Epithelial cell of proximal tubule (primary cell): ENCODE measurements at regions not wholly inside any gene's neighbourhood (a gene's known extent, or its start where the extent isn't known, plus 50 kb on each side); places are given as distances from the start of the nearest gene placed in this dataset.
"Not testable (repeated sequence)": the region's sequence is repeated elsewhere in the genome, so short reads cannot be mapped to it uniquely, and the experiment has no call there.

Source experiments
- DNase-seq: peaks from one replicate; pipeline ENCODE4 v3.0.0-alpha.2; 2011; ENCODE audit warnings: low read depth
- H3K4me3 ChIP-seq: 2 replicates; pipeline ENCODE4 v1.5.1; 2011; ENCODE audit warnings: low read depth, mild to moderate bottlenecking, low read length
- CTCF ChIP-seq: conservative IDR thresholded peaks from 2 replicates; pipeline ENCODE4 v1.5.1; 2012; ENCODE audit warnings: low read depth, mild to moderate bottlenecking, low read length

- no peak for DNase-seq
- peak; percentile 53 for TF ChIP-seq CTCF
- H3K4me3 ChIP-seq, result no peak overlapping the region
Observed at GRCh38 chr6:144778773-144779492, 493.8 kb downstream of the UTRN start.

- H3K4me3 ChIP-seq, result no peak overlapping the region
- TF ChIP-seq CTCF, result no peak
- DNase-seq, result no peak
Observed at GRCh38 chr6:144781836-144782235, 496.7 kb downstream of the UTRN start.

GRCh38 chr6:144782634-144783033, 497.5 kb downstream of the UTRN start:
- no peak for TF ChIP-seq CTCF
- no peak overlapping the region for H3K4me3 ChIP-seq
- no peak for DNase-seq

- DNase-seq, result no peak
- TF ChIP-seq CTCF, result no peak
- no peak overlapping the region for H3K4me3 ChIP-seq
Observed at GRCh38 chr6:144785056-144785455, 499.9 kb downstream of the UTRN start.

GRCh38 chr6:144786825-144787224, 501.7 kb downstream of the UTRN start:
- no peak overlapping the region for H3K4me3 ChIP-seq
- no peak for TF ChIP-seq CTCF
- no peak for DNase-seq

- no peak overlapping the region for H3K4me3 ChIP-seq
- DNase-seq, result no peak
- no peak for TF ChIP-seq CTCF
Observed at GRCh38 chr6:144793744-144794143, 508.6 kb downstream of the UTRN start.

- DNase-seq, H3K4me3 ChIP-seq: not testable (repeated sequence)
Observed at GRCh38 chr6:144795022-144795421, 509.9 kb downstream of the UTRN start.
